HG02970 (cell line): ENCODE measurements at regions not wholly inside any gene's neighbourhood (a gene's known extent, or its start where the extent isn't known, plus 50 kb on each side); places are given as distances from the start of the nearest gene placed in this dataset.
"Not testable (repeated sequence)": the region's sequence is repeated elsewhere in the genome, so short reads cannot be mapped to it uniquely, and the experiment has no call there.

ENCODE experiments used
- ATAC-seq: cut with Tn5 transposase; IDR thresholded peaks from one replicate; pipeline ENCODE4 v1.9.1; 2021; ENCODE audit warnings: mild to moderate bottlenecking, moderate library complexity, moderate number of reproducible peaks; ENCODE audit not compliant: unreplicated experiment, low FRiP score

GRCh38 chr13:104605435-104605834 is 1539.2 kb upstream of the SLC10A2 start:
- not testable (repeated sequence) for ATAC-seq

GRCh38 chr13:104597546-104598180 is 1531.4 kb upstream of the SLC10A2 start:
- no peak for ATAC-seq

- ATAC-seq: no peak
Measured at GRCh38 chr13:104595511-104595910, 1529.3 kb upstream of the SLC10A2 start.

- no peak for ATAC-seq
Measured at GRCh38 chr13:104594806-104595205, 1528.6 kb upstream of the SLC10A2 start.

- no peak for ATAC-seq
Measured at GRCh38 chr13:104593693-104594092, 1527.5 kb upstream of the SLC10A2 start.

- no peak for ATAC-seq
Measured at GRCh38 chr13:104593251-104593576, 1527.0 kb upstream of the SLC10A2 start.

- no peak for ATAC-seq
Measured at GRCh38 chr13:104592545-104593250, 1526.5 kb upstream of the SLC10A2 start.

- ATAC-seq: no peak
Measured at GRCh38 chr13:104592127-104592526, 1525.9 kb upstream of the SLC10A2 start.

GRCh38 chr13:104586051-104586746 is 1520.0 kb upstream of the SLC10A2 start:
- ATAC-seq: no peak

GRCh38 chr13:104584481-104584880 is 1518.3 kb upstream of the SLC10A2 start:
- no peak for ATAC-seq

GRCh38 chr13:104580931-104581330 is 1514.7 kb upstream of the SLC10A2 start:
- no peak for ATAC-seq

GRCh38 chr13:104577071-104577815 is 1511.0 kb upstream of the SLC10A2 start:
- no peak for ATAC-seq

- ATAC-seq: no peak
Measured at GRCh38 chr13:104571893-104572229, 1505.6 kb upstream of the SLC10A2 start.

- no peak for ATAC-seq
Measured at GRCh38 chr13:104571161-104571892, 1505.1 kb upstream of the SLC10A2 start.

- ATAC-seq: no peak
Measured at GRCh38 chr13:104567114-104567513, 1500.9 kb upstream of the SLC10A2 start.

- ATAC-seq: no peak
Measured at GRCh38 chr13:104565888-104566287, 1499.7 kb upstream of the SLC10A2 start.

- no peak for ATAC-seq
Measured at GRCh38 chr13:104553896-104554295, 1487.7 kb upstream of the SLC10A2 start.

GRCh38 chr13:104553186-104553585 is 1487.0 kb upstream of the SLC10A2 start:
- ATAC-seq: no peak

GRCh38 chr13:104534847-104535246 is 1468.6 kb upstream of the SLC10A2 start:
- ATAC-seq: no peak

GRCh38 chr13:104532132-104532531 is 1465.9 kb upstream of the SLC10A2 start:
- ATAC-seq: no peak
